GM21447 (cell line): ENCODE measurements at regions not wholly inside any gene's neighbourhood (a gene's known extent, or its start where the extent isn't known, plus 50 kb on each side); places are given as distances from the start of the nearest gene placed in this dataset.

Source experiments
- ATAC-seq: cut with Tn5 transposase; IDR thresholded peaks from one replicate; pipeline ENCODE4 v1.9.1; 2021; ENCODE audit not compliant: unreplicated experiment

GRCh38 chr9:36728651-36729520 lies 156.2 kb downstream of the MELK start:
- ATAC-seq, result no peak

GRCh38 chr9:36729906-36730305 lies 157.2 kb downstream of the MELK start:
- ATAC-seq, result no peak

- ATAC-seq, result no peak
These were observed 157.7 kb downstream of the MELK start for GRCh38 chr9:36730414-36730813.

GRCh38 chr9:36731068-36731956 lies 158.6 kb downstream of the MELK start:
- ATAC-seq, result no peak

- ATAC-seq, result no peak
These were observed 162.0 kb downstream of the MELK start for GRCh38 chr9:36734737-36735136.

GRCh38 chr9:36736648-36737047 lies 164.0 kb downstream of the MELK start:
- ATAC-seq, result no peak

- ATAC-seq, result no peak
These were observed 165.8 kb downstream of the MELK start for GRCh38 chr9:36738318-36738976.

GRCh38 chr9:36739373-36740116 lies 166.8 kb downstream of the MELK start:
- no peak for ATAC-seq

GRCh38 chr9:36742264-36742663 lies 169.6 kb downstream of the MELK start:
- no peak for ATAC-seq

GRCh38 chr9:36744678-36745077 lies 172.0 kb downstream of the MELK start:
- no peak for ATAC-seq

GRCh38 chr9:36745977-36746376 lies 173.3 kb downstream of the MELK start:
- no peak for ATAC-seq

GRCh38 chr9:36746415-36746814 lies 173.7 kb downstream of the MELK start:
- no peak for ATAC-seq

- no peak for ATAC-seq
These were observed 175.7 kb downstream of the MELK start for GRCh38 chr9:36748322-36748899.

GRCh38 chr9:36749461-36749860 lies 176.8 kb downstream of the MELK start:
- no peak for ATAC-seq

GRCh38 chr9:36750630-36751029 lies 177.9 kb downstream of the MELK start:
- no peak for ATAC-seq

- no peak for ATAC-seq
These were observed 182.3 kb downstream of the MELK start for GRCh38 chr9:36755019-36755418.

- no peak for ATAC-seq
These were observed 186.4 kb downstream of the MELK start for GRCh38 chr9:36759141-36759540.

GRCh38 chr9:36759976-36760375 lies 187.3 kb downstream of the MELK start:
- no peak for ATAC-seq

- no peak for ATAC-seq
These were observed 188.1 kb downstream of the MELK start for GRCh38 chr9:36760667-36761420.

GRCh38 chr9:36762958-36763357 lies 190.3 kb downstream of the MELK start:
- ATAC-seq, result no peak
